HG03520 (cell line): ENCODE measurements at regions not wholly inside any gene's neighbourhood (a gene's known extent, or its start where the extent isn't known, plus 50 kb on each side); places are given as distances from the start of the nearest gene placed in this dataset.
"Not testable (repeated sequence)": the region's sequence is repeated elsewhere in the genome, so short reads cannot be mapped to it uniquely, and the experiment has no call there.

Experiments
- ATAC-seq: cut with Tn5 transposase; IDR thresholded peaks from one replicate; pipeline ENCODE4 v1.9.1; 2021; ENCODE audit warnings: mild to moderate bottlenecking, moderate library complexity; ENCODE audit not compliant: unreplicated experiment

- no peak for ATAC-seq
Measured at GRCh38 chr5:51558682-51559081, 175.4 kb downstream of the ISL1 start.

GRCh38 chr5:51559339-51559738 lies 176.1 kb downstream of the ISL1 start:
- ATAC-seq = no peak

GRCh38 chr5:51559921-51560658 lies 176.8 kb downstream of the ISL1 start:
- ATAC-seq = no peak

- no peak for ATAC-seq
Measured at GRCh38 chr5:51566953-51567352, 183.7 kb downstream of the ISL1 start.

GRCh38 chr5:51567636-51568035 lies 184.4 kb downstream of the ISL1 start:
- no peak for ATAC-seq

GRCh38 chr5:51573835-51574234 lies 190.6 kb downstream of the ISL1 start:
- no peak for ATAC-seq

- ATAC-seq = no peak
Measured at GRCh38 chr5:51582871-51583394, 199.7 kb downstream of the ISL1 start.

GRCh38 chr5:51598026-51598425 lies 214.8 kb downstream of the ISL1 start:
- no peak for ATAC-seq

GRCh38 chr5:51599587-51599986 lies 216.3 kb downstream of the ISL1 start:
- no peak for ATAC-seq

- no peak for ATAC-seq
Measured at GRCh38 chr5:51604324-51604723, 221.1 kb downstream of the ISL1 start.

GRCh38 chr5:51606921-51607320 lies 223.7 kb downstream of the ISL1 start:
- ATAC-seq = no peak

GRCh38 chr5:51618234-51618633 lies 235.0 kb downstream of the ISL1 start:
- no peak for ATAC-seq

- no peak for ATAC-seq
Measured at GRCh38 chr5:51621156-51621555, 237.9 kb downstream of the ISL1 start.

GRCh38 chr5:51622161-51622790 lies 239.0 kb downstream of the ISL1 start:
- no peak for ATAC-seq

GRCh38 chr5:51625224-51625968 lies 242.1 kb downstream of the ISL1 start:
- no peak for ATAC-seq

- ATAC-seq = no peak
Measured at GRCh38 chr5:51632027-51632426, 248.8 kb downstream of the ISL1 start.

GRCh38 chr5:51632793-51633192 lies 249.5 kb downstream of the ISL1 start:
- ATAC-seq = no peak

GRCh38 chr5:51636973-51637372 lies 253.7 kb downstream of the ISL1 start:
- not testable (repeated sequence) for ATAC-seq

GRCh38 chr5:51644976-51645375 lies 261.7 kb downstream of the ISL1 start:
- ATAC-seq = no peak

- no peak for ATAC-seq
Measured at GRCh38 chr5:51646482-51646881, 263.2 kb downstream of the ISL1 start.

GRCh38 chr5:51650824-51651223 lies 267.6 kb downstream of the ISL1 start:
- ATAC-seq = no peak

- no peak for ATAC-seq
Measured at GRCh38 chr5:51651476-51651875, 268.2 kb downstream of the ISL1 start.
